HG02759 (cell line): ENCODE measurements at regions not wholly inside any gene's neighbourhood (a gene's known extent, or its start where the extent isn't known, plus 50 kb on each side); places are given as distances from the start of the nearest gene placed in this dataset.
"Not testable (repeated sequence)": the region's sequence is repeated elsewhere in the genome, so short reads cannot be mapped to it uniquely, and the experiment has no call there.

Source experiments
- ATAC-seq: cut with Tn5 transposase; IDR thresholded peaks from one replicate; pipeline ENCODE4 v1.9.1; 2021; ENCODE audit warnings: mild to moderate bottlenecking, moderate library complexity; ENCODE audit not compliant: unreplicated experiment

DNA sequence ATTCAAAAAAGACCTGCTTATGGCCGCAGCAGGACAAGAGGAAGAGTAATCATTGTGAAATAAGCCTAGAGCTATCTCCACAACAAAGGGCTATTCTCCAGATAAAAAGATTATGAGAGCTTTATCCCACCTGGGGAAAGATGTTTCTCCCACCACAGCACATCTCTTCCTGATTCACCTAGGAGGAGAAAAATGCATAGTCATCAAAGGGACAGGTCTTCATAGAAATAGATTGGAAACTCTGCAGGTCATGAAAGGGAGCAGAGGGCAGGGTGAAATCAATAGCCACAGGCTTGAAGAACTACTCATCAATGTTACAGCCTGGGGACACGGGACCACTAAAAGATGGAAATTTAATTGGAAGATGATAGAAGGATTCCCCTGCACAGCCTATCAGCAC lies 453.8 kb upstream of the TMEM132C start:
- no peak for ATAC-seq

DNA sequence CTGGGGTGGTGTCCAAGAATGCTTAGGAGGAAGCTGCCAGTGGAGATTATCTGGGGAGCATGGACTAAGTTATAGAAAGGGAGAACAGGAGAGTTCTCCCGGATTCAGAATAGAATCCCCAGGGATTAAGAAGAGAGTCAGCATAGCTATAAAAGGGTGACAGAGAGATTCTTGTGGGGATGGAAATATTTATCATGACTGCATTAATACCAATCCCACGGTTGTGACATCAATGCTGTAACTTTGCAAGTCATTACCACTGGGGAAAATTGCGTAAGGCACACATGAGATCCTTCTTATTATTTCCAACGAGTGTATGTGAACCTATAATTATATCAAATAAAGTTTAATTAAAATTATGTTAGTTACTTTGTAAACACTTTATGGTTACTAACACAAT lies 447.9 kb upstream of the TMEM132C start:
- no peak for ATAC-seq

DNA sequence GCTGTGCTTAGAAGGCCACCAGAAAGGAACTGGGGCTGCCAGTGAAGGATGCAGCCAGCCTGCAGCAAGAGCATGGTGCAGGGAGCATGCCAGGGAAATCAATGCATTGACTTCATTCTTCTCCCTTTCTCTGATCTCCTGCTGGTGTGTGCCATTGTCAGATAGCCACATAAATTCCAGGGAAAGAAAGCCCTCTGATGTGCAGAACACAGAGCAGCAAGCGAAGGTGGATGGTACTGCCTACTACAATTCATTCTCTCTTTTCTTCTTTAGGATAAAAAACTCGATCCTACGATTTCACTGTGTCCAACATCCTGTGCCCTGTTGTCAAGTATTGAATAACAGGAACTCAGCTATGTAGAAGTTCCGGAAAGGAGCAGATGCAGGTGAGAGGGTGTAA lies 446.7 kb upstream of the TMEM132C start:
- no peak for ATAC-seq

DNA sequence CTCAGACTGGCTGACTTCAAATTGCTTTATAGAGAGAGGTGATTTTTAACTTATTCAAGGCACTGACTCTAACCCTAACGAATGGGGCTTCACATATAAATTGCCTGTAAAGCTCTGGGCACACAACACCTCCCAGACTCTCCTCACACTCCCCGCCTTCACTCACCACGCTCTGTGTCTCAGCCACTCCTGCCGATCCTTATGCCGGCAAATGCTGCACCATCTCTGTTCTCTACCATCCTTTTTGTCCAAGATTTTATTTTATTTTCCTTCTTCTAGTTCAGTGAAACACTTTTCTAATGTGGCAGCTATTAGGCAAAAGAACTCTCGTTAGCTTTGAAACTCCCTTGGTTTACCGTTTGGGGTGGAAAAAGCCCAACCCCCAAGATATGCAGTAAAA lies 446.1 kb upstream of the TMEM132C start:
- no peak for ATAC-seq

GRCh38 chr12:127822809-127823411 lies 444.1 kb upstream of the TMEM132C start:
- no peak for ATAC-seq

DNA sequence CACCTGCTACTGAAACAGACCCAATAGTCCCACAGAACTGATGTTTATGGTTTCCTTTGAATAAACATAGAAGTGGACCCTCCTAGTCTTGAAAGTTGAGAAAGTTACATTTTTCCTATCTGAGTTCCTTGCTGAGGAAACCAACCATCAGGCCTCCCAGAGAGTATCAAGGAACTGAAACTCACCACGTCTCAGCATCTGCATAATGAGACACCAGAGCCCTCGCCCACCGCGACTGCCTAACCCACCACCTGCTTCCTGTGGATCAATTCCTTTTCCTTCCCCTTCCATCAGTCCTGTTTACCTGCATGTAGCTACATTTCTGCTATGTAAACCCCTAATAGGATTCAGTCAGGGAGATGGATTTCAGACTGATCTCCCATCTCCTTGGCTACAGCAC lies 443.2 kb upstream of the TMEM132C start:
- ATAC-seq: no peak

GRCh38 chr12:127829281-127830064 lies 437.5 kb upstream of the TMEM132C start:
- ATAC-seq: no peak

GRCh38 chr12:127830065-127830460 lies 436.9 kb upstream of the TMEM132C start:
- ATAC-seq: no peak

GRCh38 chr12:127830730-127831129 lies 436.2 kb upstream of the TMEM132C start:
- no peak for ATAC-seq

DNA sequence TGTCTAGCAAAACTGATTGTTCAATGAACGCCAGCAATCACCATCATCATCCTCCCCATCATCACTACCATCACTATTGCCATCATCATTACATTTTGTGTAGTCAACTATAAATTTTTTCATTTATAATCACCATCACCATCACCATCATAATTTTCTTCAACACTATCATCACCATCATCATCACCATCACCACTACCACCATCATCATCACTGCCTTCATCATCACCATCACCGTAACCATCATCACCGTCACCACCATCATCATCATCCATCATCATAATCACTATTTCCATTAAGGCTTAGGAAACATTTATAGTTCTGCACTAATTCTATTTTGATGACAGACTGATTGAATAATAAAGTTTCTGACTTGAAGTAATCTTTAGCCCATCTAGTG lies 434.8 kb upstream of the TMEM132C start:
- no peak for ATAC-seq

- ATAC-seq: not testable (repeated sequence)
Measured at GRCh38 chr12:127836802-127837201, 430.2 kb upstream of the TMEM132C start.

DNA sequence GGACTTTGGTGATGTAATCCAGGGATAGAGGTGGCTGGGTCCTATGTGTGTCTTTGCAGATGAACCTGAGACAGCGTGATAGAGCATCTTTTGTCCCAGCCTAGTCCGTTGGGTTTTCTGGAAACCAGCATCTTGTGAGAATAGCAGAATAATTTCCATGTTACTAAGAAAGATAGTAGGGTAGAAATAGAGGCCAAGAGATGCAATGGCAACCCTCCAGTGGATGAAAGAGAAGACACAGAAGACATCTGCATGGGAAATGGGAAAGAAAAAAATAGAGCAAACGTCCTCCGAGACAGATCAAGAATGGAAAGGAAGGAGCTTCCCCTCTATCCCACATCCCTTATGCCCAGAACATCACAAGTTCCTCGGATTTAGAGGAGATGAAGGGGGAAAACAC lies 409.3 kb upstream of the TMEM132C start:
- no peak for ATAC-seq

DNA sequence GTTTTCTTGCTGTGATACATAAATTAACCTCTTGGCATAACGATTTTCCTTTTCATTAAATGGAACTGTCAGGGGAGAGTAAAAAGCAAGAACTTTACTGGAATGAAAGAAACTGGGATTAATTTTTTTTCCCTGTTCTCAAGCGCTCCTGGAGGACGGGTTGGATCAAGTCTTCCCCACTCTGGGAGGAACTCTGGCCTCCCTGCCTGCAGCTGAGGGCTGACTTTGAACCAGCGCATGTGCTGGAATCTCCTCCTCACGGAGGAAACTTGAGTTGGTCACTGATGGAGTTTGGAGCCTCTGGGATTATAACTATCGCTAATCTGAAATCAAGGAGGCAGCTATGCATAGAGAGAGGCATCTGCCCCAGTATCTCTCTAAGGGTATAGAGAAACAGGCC lies 406.4 kb upstream of the TMEM132C start:
- no peak for ATAC-seq

DNA sequence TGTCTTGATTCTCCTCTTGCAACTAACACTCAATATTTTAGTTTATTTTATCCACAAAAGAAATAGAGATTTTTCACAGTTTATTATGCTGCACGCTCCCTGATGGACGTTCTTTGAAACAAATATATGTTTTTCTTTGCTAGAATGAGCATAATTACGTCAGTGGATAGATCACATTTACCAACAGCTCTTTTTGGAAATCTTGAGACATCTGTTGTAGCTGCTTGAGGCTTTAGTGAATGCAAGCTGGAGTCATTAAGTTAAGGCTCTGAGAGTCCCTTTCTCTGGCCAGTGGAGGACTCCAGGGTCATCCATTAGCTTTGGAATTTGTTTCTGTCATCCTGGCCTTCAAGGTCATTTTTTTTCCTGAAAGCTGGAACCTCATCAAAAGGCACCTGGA lies 405.6 kb upstream of the TMEM132C start:
- no peak for ATAC-seq

- no peak for ATAC-seq
Measured at GRCh38 chr12:127873306-127873705, 393.7 kb upstream of the TMEM132C start.

DNA sequence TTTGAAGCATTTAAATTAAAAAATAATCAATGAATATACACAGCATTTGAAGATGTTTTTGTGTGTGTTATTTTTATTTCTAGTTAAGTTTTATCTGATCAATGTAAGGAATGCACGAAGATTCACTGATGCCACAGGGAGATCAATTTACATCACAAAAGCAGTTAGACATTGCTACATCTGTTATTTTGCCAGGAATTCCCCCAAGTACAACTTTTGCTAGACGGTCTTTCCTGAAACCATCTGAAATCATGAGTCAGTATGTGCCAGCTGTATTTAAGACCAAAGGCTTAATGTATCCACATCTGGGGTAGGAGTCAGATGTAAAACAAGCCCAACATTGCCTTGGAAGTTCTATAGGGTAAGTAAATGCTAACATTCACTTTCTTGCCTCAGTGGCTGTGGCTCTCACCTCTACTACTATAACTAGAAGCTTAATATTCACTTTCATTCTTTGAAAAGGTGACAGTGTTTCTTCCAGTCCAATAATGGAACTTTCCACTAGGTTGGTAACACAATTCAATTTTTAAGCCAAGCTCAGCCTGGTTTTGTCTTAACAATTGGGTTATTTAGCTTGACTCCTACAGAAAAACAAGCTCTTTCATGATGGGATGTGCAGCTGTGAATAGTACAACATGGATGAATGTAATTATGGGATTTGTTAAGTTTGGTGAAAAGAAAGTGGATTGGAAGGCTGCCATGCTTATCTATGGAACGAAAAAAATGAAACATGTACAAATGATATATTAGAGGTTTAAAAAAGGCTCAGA lies 385.4 kb upstream of the TMEM132C start:
- ATAC-seq: no peak

GRCh38 chr12:127883013-127883412 lies 384.0 kb upstream of the TMEM132C start:
- ATAC-seq: no peak

DNA sequence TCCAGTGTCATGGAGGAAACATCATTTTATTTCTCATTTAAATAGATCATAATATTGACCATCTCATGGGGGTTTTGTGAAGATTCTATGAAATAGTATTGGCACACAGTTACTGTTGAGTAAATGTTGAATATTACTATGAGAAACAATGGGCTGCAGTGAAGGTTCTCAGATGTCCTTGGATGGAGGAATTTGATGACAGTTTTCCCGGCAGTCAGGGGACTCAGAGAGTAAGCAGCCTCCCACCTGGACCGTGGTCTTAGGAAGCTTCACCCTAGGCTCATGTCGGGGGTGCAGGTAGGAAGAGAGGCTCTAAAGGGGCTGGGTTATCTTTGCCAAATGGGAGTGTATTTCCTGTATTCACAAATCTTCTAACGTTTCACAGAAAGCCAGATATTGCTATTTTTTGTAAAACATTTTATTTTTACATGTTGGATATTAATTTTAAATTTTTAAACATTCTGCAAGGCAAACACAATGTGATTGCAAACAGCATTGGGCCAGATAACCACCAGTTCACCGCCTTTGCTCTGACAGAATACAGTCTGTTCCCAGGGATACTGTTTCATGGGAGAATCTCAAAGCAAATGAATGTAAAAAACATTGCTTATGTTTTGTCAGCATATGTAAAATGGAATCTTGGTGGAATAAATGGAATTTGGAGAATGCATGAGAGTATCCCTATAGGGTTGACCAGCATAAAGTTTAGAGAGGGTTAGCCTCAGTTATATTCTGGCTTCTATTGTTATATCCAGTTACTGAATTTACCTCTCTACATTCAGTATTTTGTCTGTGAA lies 380.8 kb upstream of the TMEM132C start:
- no peak for ATAC-seq

DNA sequence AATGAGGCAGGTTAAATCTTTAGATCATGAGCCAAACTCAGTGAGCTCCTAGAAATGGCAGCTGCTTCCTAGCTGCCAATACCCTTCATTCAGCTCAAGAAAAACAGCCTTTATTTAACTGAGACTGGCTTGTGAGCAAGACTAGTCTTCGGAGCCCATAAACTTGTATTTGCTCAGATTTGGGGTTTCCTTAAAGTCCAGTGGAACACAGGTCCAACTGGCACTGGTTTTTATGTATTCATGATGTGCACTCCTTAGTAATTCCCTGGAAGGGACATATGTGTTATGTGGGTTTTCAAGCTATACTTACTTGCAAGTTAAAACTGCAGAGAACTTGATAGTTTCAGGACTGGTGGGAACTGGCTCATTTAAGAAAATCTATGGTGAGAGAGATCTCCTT lies 380.1 kb upstream of the TMEM132C start:
- no peak for ATAC-seq

- no peak for ATAC-seq
Measured at GRCh38 chr12:127888943-127889719, 377.8 kb upstream of the TMEM132C start.
